8988T (cell line): ENCODE measurements at regions not wholly inside any gene's neighbourhood (a gene's known extent, or its start where the extent isn't known, plus 50 kb on each side); places are given as distances from the start of the nearest gene placed in this dataset.
"Not testable (repeated sequence)": the region's sequence is repeated elsewhere in the genome, so short reads cannot be mapped to it uniquely, and the experiment has no call there.

Experiments
- DNase-seq: peaks from one replicate; pipeline ENCODE4 v3.0.0; 2011

DNA sequence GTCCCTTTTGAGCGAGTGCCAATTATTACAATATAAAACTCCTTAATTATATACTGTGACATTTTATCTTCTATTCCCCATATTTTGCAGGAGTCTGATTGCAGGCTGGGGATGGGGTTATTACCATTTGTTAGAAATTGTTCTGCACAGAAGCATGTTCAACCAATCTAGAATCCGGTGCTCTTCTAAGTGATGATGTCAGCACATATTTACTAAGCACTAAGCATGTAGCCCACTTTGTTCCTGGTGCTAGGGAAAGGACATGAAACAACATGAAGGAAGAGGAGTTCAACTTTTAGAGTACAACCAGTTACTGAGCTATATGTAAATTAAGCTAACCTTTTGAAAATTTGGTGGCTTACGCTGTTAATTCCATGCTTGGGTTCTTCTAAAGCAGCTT, 52.8 kb upstream of the IL1RAPL2 start:
- no peak for DNase-seq

DNA sequence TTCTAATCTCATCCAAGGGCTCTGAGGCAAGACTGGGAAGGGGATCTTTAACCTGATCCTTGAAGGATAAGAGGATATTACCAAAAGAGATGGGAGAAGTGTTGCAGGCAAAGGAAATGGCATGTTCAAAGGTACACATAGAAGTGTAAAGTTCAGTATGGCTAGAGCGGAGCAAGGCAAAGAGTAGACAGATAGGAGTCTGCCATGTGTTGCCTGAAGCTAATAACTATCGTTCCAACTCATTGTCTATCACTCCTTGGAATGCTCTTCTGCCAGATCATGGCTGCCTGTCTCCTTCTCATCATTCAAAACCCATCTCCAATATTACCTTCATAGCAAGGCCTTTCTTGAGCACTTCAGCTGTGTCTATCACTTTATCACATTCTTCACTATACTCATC, 55.2 kb upstream of the IL1RAPL2 start:
- no peak for DNase-seq

DNA sequence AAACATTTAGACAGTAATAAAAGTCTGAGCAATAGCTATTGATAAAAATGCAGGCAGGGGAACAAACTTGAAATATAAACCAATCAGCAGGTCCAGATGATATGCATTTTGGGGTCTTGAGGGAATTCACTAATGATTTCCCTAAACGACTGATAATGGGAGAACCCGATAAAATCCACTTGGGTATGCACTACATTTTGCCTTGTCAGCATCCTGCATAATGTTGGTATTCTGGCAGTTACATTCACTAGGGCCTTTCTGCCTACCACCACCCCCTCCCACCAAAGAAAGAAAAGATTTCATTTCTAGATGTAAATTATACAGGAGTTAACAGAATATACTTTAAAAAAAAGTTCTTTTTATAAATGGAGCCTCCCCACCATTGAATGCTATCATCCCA, 63.5 kb upstream of the IL1RAPL2 start:
- no peak for DNase-seq

DNA sequence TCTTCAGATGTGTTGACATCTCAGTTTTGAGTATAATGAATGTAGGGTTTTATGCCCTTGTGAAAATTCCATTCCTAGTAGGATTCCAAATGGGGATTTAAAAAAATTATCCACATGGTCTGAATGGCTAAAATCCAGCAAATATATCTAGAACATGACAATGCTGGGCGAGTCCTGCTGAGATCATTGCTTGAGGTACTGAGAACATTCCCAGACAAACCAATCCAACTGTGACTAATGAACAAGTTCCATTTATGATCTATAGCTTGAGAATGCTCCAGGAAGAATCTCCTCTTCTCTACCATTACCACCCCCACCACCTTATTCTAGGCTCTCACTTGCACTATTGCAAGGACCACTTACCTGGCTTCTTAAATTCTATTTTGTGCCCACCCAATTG, 77.2 kb upstream of the IL1RAPL2 start:
- DNase-seq = no peak

DNA sequence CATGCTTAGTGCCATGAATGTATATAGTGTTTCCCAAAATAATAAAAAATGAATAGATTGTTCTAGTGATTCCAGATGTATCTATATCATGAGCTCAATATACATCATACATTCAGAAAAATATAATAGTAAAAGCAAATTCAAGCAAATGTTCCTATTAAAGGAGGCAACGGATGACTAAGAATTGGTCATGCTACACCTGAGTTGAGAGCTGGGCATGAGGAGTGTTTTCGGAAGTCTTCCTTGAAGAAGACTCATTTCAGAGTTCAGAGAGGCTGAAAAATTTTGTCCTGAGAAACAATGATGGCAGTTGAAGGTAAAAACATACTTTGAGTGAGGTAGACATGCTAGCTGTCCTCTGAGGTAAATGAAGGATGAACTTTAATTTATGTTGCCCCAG, 79.3 kb upstream of the IL1RAPL2 start:
- DNase-seq = no peak

DNA sequence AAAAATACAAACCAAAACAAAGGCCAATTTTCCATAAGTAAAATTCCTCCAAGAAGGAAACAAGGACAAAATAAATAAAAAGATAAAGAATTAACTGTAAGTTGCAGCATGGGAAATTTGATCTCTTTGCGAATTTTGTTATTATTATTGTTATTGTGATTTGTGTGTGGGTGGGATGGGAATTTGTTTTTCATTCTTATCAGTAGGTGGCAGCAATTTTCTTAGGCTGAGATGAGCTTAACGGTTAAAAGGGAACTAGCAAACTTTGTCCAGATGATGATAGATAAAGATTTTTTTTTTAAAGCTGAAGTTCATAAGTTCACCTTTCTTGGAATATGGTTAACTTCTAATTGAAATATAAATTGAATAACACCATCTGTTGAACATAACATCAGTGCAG, 83.2 kb upstream of the IL1RAPL2 start:
- DNase-seq = no peak

DNA sequence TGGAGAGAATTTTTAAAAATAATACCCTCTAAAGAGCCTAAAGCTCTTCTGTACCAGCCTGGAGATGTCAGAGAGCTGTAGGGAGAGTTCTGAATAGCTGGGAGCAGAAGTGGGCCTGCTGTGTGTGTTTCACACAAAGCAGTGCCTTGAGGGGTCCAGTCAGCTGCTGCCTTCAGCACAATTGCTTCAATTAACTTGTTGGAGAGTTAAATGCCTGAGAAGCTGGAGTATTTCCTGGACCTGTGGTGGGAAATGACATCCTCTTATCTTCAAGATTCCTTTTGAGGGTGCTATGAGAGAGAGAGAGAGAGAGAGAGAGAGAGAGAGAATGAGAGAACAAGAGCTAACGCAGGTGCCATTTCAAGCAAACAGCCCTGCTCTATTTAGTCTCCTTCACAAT, 96.2 kb upstream of the IL1RAPL2 start:
- no peak for DNase-seq

DNA sequence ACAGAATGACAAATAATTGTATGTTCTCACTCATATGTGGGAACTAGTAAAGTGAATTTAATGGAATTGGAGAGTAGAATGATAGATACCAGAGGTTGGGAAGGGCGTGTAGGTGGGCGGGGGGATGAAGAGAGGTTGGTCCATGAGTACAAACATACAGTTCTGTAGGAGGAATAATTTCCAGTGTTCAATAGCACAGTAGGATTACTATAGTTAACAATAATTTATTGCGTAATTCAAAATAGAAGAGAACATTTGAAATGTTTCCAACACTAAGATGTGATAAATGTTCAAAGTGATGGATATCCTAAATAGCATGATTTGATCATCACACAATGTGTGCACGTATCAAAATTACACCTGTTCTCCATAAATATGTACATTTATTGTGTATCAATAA, 106.2 kb upstream of the IL1RAPL2 start:
- DNase-seq = no peak

DNA sequence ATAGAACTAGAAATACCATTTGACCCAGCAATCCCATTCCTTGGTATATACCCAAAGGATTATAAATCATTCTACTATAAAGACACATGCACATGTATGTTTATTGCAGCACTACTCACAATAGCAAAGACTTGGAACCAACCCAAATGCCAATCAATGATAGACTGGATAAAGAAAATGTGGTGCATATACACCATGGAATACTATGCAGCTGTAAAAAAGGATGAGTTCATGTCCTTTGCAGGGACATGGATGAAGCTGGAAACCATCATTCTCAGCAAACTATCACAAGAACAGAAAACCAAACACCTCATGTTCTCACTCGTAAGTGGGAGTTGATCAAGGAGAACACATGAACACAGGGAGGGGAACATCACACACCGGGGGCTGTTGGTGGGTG, 108.9 kb upstream of the IL1RAPL2 start:
- not testable (repeated sequence) for DNase-seq

DNA sequence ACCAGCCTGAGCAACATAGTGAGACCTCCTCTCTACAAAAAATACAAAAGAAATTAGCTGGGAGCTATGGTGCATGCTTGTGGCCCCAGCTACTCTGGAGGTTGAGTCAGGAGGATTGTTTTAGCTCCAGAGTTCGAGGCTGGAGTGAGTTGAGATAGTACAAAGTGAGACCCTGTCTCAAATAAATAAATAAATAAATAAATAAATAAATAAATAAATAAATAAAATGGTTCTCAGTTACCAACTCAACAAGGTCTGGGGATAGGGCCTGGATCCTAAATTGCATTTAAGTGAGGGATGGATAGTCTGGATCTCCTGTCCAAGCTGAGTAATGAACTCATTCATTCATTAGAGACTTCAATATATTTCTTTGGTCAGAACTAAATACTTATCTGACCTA, 115.7 kb upstream of the IL1RAPL2 start:
- no peak for DNase-seq

DNA sequence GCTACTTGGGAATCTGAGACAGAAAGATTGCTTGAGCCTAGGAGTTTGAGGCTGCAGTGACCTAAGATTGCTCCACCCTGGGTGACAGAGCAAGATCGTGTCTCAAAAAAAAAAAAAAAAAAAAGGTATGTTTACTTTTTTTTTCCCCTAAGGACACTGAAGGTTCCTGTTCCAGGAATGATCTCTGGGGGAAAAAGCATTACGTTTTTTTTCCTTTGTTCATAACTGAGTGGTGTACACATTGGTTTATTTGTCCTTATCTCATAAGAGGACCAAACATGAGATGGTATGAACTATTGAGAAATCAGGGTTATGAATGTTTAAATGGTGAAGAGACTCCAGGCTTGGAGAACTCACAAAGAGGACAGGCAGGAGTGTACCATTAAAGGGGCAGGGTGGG, 120.4 kb upstream of the IL1RAPL2 start:
- no peak for DNase-seq

DNA sequence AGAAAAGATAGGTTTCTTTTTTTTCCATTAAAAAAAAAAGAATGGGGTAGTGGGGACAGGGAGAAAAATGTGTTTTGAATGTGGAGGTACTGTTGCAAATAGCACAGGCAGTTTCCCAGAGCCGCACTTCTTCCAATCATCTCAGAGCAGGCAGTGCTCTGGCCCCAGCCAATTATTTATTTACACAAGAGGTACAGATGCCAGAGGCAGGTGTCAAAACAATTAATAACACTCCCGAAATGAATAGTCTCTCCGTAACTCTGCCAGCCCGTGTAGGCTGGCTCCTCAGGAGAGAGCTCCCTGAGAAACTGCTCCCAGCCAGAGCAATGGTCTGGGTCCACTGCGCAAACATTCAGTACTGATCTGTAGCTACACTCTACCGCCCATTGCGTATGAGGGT, 130.8 kb upstream of the IL1RAPL2 start:
- no peak for DNase-seq

DNA sequence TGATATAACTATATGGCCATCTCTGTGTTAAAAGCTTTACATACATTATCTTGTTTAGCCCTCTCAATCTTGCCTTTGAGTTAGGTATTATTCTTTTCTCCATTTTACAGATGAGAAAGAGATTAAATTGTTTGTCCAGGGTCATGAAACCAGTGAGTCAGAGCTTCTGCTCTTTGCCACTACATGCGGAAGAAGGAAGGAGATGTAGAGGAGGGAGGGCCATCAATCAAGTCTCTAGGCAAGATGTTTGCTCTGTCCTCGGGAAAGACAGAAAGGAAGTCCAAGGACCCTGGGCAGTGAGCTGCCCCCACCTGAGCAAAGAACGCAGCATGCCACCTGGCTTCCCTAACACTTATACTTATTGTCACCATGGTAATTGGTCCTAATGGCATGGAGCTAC, 133.7 kb upstream of the IL1RAPL2 start:
- no peak for DNase-seq

DNA sequence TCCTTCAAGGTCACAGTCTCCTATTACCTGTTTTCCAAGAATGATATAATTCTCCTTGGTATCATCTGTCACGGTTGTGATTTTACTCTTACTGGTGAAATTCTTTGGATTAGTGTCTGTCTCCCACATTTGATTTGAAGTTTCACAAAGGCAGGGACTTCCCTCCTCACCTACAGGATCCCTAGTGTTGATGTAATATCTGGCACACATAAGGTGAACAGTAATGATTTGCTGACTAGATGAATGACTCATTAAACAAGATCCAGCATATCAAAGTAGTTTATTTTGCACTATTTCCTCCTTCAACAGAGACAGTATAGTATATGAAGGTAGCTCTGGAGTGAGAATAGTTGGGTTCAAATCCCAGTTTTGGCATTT, 135.3 kb upstream of the IL1RAPL2 start:
- DNase-seq = no peak

DNA sequence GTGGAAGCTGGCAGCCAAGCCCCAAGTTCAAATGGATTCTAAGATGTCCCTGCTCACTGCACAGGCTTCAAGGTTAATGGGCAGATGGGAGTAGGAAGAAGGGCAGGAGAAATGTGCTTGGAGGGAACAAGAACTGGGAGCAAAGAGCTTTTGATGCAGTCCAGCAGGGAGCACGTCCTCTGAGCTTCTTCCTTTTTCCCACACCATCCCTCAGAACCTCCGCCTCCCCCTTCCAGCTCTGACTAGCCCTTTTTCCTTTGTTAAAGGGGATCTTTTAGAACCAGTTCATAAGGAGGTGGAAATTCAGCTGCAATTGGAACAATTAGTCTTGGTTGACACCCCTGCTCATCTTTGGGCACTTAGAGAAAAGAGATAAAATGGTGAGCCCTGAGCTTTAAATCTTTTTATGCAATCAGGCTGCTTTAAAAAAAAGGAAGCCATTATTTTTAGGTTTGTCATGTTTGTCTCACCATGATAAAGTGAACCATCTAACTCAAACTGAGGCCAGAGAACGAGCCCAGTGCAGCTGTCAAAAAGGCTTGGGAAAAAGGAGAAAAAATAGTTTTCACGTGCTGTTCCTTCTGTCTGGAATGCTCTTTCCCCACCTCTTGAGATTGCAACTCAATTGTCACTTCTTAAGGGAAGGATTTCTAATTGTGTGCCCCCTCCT, 135.8 kb upstream of the IL1RAPL2 start:
- DNase-seq = no peak

DNA sequence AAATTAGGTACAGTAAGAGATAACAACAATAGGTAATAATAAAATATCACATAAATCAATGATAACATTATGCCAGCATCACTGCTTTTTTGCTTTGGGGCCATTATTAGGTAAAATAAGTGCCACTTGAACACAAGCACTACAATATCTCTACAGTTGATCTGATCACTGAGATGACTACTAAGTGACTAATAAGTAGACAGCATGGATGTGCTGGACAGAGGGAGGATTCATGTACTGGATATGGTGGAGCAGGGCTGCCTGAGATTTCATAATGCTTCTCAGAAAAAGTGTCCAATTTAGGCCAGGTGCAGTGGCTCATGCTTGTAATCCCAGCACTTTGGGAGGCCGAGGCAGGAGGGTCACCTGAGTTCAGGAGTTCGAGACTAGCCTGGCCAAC, 137.8 kb upstream of the IL1RAPL2 start:
- DNase-seq = no peak

DNA sequence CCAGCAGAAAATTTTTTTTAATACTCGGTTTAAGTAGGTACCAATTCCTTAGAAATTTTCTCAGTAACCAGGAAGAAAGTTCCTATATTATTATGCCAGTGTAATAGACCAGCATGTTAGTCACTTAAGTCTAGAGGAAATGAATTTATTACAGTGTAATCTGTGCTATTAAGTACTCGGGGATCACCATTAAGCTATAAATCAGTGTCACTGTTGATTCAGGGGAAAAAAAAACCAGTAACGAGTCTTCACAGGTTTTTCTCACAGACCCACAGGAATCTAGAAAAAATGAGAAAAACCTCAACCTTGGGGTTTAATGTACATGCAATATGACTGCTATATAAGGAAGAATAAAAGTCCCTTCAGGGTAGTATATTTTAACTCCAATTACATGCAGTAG, 138.3 kb upstream of the IL1RAPL2 start:
- DNase-seq = no peak

DNA sequence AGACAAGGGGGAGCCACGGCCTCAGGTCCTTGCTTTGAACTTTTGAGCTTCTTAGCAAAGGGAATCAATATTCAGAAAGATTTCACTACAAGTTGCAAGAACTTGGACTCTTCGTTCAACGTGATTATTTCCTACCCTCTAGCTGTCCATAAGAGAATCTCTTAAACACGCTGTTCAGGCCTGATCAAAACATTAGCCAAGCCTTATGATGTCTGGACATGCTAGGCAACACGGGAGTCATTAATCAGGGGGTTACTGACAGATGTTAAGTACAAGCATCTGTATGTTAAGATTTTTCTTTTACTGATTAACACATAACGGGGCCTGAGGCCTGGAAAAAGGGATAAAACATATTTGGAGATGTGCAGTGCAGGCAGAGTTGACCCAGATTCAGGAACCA, 138.9 kb upstream of the IL1RAPL2 start:
- DNase-seq = no peak

DNA sequence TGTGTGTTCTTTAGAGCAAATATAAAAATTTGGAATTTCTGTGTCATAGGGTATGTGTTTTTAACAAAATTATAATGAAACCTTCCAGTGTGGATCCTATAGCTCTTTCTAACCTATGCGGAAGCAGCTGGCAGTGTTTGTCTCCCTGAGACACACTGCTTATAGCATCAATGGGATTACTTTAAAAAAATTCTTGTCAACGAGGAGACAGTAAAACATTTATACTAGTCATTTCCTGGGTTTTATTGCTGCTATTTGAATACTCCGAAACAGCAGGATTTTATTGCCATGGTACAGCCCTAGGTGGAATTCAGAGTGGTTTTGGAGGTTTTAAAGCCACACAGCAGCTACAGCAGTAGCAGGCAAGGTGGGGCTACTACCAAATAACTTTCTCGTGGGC, 145.1 kb upstream of the IL1RAPL2 start:
- DNase-seq = no peak

DNA sequence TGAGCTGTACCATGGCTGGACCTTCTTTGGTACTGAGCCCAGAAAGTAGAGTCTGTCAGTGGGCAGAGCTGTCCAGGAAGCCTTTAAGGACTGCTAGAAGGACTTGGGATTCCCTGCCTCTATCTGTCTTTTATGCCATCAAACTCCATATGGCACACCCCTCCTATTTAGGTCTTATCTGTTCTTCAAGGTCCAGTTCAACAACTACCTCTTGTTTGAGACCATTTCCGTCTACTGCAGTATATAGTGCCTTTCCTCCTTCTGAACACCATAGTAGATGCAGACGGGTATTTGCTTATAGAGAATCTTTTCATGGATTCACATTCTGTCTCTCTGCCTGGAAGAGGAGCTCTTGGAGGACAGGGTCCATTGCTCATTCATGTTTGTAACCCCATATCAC, 146.1 kb upstream of the IL1RAPL2 start:
- no peak for DNase-seq

DNA sequence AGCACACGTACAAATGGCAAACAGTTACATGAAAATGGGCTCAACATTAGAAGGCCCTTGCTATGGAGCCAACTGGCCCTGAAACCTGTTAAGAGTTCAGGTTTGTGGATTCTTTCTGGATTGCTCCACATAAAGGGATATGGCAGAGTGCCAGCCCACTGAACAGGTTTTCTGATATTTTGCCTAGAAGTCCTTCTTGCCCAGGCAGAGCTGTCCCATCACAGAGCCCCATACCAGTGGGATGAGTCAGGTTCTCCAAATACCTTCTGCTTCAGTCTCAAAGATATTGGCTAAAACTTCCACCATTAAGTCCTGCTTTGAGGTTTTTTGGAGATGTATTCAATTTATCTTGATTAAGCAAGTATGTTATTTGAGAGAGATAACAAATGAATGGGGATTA, 146.8 kb upstream of the IL1RAPL2 start:
- no peak for DNase-seq

DNA sequence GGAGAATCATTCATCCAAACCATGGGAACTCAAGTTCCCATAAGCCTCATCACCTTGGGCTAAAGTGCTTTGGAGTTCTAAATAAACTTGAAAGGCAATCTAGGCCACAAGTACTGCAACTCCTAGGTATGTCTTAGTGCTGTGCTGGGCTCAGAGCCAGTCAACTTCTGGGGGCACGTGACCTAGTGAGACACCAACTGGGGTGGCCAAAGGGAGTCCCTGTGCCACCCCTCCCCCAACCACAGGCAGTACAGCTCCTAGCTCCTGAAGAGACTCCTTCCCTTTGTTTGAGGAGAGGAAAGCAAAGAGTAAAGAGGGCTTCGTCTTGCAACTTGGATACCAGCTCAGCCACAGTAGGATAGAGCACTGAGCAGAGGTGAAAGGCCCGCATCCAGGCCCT, 154.2 kb upstream of the IL1RAPL2 start:
- no peak for DNase-seq

DNA sequence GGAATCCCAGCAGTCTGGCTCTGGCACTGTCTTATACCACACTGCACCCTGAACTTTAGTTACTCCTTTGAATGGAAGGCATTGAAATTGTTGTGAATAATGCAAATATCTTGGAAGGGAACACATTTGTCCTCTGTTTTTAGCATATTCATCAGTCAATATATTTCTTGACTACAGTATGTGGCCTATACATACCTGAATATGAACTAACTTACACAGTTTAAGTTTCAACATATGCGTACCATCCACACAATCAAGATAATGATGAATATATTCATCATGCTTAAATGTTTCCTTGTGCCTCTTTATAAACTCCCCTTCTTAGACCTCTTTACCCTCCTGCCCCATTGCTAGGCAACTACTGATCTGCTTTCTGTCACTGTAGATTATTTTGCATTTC, 145.7 kb upstream of the ESX1 start:
- no peak for DNase-seq

DNA sequence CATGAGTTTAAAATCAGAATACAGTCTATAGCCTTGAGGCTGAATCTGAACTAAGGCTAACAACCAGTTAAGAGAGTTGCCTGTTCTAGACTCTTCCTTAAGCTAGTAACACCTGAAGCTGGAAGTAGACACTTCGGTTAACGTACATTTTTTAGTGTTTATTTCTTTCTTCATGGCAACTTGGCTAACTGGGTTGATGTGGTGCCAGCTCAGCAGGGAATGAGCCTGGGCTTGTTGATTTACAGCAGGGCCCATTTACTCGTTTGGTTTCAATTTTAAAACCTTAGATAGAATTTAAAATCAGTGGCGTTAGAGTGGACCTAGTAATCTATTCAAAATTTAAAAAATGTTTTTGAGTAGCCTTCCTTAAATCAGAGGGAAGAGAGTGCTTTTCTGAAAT, 137.6 kb upstream of the ESX1 start:
- DNase-seq = no peak

DNA sequence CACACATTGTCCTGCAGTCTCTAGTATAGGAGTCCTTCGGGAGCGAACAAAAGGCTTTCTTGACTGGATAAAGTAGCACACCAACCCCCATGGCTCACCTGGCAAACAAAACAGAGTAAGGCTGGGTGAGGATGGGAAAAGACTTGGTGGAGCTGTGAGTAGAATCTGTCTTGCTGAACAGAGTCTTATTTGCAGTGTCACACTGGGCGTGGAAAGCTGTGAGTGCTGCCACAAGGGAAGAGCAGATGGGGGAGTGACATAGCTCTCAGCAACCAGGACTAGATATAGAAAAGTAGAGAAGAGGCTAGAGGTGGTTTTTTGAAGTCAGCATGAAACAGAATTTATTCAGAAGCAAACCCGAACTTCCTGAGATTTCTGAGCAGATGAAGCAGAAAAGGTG, 137.2 kb upstream of the ESX1 start:
- no peak for DNase-seq

DNA sequence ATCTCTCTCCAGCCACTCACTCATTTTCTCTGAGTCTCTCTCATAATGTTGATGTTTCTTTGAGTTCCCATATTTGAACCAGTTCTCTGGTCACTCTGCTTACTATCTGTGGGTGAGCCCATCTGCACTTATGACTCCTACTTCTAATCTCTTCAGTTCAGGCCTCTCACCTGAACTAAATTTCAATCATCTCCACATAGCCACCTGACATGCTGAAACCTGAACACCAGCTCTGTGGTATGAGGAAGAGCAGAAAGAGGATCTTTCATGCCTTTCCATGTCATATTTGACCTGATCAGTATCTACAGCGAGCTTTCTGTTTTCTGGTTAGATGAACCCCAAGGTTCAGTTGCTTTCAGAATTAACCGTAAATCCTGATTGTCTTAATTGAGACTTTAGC, 122.2 kb upstream of the ESX1 start:
- no peak for DNase-seq
